Germinal center (tissue), 1 donor: ENCODE measurements at regions not wholly inside any gene's neighbourhood (a gene's known extent, or its start where the extent isn't known, plus 50 kb on each side); places are given as distances from the start of the nearest gene placed in this dataset.

Experiments
- DNase-seq: peaks from one replicate; pipeline ENCODE4 v3.0.0; 2012; ENCODE audit warnings: mixed read lengths, low spot score

- DNase-seq = no peak
Observed at GRCh38 chr14:62283837-62284236, 521.6 kb downstream of the SNAPC1 start.

DNA sequence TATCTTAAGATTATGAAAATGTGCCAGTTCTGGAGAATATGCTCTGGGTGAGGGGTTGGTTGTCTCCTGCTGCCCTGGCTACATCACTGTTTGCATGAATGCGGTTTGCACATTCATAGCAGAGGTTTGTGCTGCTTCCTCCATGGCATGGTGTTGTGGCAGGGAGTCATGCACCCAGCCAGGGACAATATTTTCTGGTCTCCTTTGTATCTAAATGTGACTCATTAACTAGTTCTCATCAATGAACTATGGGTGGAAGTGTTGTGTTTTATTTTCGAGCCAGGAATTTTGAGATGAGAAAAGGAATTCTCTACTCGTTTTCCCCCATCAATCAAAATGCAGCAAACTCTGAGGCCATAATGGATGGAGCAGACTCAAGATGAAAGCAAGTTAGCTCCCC lies 527.3 kb downstream of the SNAPC1 start:
- no peak for DNase-seq

- no peak for DNase-seq
Observed at GRCh38 chr14:62301080-62301479, 538.9 kb downstream of the SNAPC1 start.

GRCh38 chr14:62301911-62302310 lies 539.7 kb downstream of the SNAPC1 start:
- no peak for DNase-seq

GRCh38 chr14:62303437-62303836 lies 541.2 kb downstream of the SNAPC1 start:
- DNase-seq = no peak

DNA sequence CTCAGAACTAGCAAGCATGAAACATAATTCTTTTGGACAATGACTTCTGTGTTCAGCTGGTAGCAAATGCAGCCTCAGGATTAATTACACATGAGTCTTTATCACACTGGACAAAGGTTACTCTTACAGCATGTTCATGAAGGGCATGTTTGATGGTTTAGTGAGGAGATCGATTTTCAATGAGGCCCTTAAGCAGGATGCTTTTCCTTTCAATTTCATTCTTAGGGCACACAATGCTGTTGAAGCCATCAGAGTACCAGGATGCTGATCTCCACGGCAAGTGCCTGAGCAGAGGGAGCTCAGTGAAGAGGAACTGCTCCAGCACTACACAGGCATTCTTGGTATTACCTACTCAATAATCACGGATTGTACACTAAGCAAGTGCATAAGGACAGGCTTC lies 542.0 kb downstream of the SNAPC1 start:
- DNase-seq = no peak

GRCh38 chr14:62307844-62308243 lies 545.6 kb downstream of the SNAPC1 start:
- DNase-seq = no peak

- no peak for DNase-seq
Observed at GRCh38 chr14:62308316-62308715, 546.1 kb downstream of the SNAPC1 start.

DNA sequence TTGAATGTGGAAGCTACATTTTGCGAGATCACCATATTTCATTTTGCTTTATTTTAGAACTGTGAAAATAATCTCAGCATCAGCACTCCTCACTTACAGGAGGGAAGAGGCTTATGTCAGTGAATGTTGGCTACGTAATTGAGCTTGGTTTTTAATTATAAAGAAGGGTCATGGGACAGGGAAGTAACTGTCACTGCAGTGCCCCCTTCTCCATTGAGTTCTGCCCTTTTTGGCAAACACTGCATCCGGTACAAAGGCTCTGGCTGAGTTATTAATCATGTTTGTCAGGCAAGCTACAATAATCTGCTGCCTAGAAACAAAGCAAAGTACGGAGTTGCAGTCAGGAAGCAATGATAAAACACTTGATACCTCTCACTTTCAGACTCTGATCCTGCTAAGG lies 546.7 kb downstream of the SNAPC1 start:
- no peak for DNase-seq

DNA sequence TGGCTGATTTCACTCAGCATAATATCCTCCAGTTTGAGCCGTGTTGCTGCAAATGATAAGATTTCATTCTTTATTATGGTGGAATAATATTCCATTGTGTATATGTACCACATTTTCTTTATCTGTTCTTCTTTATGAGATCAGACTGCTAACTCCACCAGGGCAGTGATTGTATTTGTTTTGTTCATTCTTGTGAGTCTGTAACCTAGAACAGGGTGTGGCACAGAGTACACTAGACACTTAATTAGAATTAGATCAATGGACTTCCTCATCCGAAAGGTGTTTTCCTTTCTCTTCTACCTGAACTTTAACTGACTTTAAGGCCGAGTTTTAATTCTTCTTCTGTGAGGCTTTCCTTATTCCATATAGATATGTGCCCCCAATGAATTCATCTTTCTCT lies 551.0 kb downstream of the SNAPC1 start:
- DNase-seq = no peak

DNA sequence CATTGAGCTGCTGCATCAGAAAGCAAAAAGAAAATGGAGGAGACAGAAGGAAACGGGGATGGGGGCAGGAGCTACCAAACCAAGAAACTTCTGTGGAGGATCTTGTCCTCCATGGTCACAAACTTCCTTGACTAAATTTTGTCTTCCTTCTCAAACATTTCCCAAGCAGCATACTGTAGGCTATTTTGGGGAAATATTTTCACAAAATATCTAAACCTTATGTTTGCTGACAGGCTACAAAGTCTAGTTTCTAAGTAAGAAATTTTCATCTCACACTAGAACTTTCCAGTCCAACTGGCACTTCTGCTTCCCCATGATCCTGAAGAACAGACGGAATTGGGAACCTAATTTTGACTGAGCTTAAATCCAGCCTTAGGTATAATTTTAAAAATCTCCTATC lies 552.0 kb downstream of the SNAPC1 start:
- DNase-seq = no peak

- DNase-seq = no peak
Observed at GRCh38 chr14:62314871-62315270, 552.7 kb downstream of the SNAPC1 start.

DNA sequence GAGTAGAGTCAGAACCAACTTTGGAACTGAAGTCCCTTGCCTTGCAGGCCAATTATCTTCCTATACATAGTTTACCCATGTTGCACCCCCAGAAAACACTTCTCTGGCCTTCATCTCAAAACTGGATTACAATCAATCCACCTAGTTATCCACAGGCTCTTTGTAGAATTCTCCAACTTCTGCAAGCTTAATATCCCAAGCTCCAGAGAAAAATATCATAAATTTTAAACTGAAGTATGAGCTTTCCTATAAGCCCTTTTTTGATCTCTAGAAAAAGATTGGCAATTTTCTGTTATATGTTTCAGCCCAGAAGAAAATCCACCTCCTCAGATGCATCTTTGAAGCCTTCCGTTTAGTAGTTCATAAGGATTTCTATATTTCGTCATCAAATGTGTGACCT lies 553.4 kb downstream of the SNAPC1 start:
- DNase-seq = no peak

GRCh38 chr14:62322216-62322615 lies 560.0 kb downstream of the SNAPC1 start:
- no peak for DNase-seq

DNA sequence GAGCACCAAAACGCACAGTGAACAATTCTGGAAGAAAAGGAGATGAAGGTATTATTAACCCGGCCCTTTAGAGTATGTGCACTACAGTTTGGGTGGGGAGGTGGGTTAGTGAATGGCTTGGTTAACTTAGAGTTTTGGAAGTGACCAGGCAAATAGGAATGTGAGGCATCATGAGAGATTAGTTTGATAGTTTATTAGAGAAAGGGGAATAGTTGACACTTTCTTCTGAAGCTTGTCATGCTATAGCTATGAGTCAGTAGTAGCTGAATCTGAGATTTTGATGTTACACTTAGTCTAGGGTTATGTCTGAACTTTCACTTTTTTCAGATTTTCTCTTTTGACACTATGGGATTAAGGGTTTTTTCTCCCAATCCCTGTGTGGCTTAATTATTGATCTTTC lies 567.2 kb downstream of the SNAPC1 start:
- DNase-seq = no peak

DNA sequence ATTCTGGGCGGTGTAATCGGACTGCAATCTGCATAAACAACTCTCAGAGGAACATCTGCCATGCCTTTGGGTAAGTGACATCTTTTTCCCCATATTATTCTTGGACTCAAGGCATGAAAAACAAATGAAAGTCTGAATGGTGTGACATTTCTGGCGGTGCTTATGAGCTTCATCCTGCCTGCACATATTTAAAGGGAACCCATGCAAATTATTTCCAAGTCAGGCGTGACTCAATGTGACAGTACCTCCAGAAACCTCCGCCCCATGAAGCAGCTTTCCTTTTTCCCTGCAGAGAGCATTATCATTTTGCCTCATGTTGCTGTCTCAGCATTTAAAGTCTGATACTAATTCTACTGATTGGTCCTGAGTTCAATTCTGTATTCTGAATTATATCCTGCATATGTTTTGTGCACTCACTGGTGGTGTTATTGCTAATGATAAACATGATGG lies 585.4 kb downstream of the SNAPC1 start:
- no peak for DNase-seq

DNA sequence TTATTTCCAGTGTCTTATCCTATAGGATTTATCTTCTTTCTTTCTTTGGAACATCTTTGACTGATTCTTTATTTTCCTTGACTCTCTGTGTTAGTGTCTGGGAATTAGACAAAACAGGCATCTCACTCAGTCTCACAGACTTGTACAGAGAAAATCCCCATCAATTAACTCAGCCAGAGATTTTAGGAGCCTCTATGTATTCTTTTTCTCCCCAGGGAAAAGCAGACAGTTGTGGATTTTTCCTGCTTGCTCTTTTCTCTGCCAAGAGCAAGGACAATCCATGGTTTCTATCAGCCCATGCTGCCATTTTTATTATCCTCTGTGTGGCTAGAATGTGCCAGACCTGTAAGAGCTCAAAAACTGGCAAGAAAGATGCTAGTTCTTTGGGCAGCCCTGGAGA lies 595.1 kb downstream of the SNAPC1 start:
- no peak for DNase-seq

DNA sequence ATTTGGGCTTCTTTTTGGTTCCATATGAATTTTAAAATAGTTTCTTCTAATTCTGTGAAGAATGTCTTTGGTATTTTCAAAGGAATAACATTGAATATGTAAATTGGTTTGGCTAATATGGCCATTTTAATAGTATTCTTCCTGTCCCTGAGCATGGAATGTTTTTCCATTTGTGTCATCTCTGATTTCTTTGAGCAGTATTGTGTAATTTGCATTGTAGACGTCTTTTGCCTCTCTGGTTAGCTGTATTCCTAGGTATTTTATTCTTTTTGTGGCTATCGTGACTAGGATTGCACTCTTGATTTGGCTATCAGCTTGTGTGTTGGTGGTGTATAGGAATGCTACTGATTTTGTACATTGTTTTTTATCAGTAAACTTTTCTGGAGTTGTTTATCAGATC lies 601.9 kb downstream of the SNAPC1 start:
- no peak for DNase-seq

- DNase-seq = no peak
Observed at GRCh38 chr14:62364800-62365280, 602.6 kb downstream of the SNAPC1 start.

GRCh38 chr14:62369919-62370560 lies 607.8 kb downstream of the SNAPC1 start:
- no peak for DNase-seq

DNA sequence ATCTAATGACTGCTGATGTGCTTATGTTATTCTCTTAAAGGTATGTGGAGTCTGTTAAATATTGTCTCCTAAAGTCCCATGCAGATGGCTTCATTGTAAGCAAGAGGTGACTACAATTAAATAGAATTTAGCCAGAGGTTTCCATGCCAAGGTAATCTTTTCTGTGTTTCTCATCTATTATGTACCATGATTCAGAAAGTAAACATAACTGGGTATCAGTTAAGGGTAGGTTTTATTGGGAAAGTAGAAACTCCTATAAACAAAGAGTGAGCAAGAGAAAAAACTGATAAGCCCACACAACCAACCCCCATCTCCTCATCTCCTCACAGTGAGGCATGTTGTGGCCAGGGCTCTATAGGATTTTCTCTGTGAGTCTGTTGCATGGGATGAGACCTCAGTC lies 611.7 kb downstream of the SNAPC1 start:
- no peak for DNase-seq

DNA sequence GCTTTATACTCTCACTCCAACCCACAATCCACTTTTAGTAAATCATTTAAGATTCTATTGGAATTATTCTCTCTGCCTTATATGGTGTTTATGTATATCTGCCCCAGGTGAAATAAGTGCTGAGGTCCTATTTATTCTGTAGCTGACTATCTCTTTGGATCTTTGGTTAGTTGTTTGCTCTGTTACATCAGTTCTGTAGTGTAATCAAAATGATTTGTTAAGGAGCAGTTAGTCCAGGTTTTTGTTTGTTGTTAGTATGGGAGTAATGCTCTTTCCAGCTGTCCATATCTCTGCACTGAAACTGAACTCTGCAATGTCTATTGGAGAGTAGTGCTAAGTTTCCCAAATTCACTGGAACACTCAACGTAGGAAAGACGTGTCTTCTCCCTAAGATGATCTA lies 615.8 kb downstream of the SNAPC1 start:
- no peak for DNase-seq

DNA sequence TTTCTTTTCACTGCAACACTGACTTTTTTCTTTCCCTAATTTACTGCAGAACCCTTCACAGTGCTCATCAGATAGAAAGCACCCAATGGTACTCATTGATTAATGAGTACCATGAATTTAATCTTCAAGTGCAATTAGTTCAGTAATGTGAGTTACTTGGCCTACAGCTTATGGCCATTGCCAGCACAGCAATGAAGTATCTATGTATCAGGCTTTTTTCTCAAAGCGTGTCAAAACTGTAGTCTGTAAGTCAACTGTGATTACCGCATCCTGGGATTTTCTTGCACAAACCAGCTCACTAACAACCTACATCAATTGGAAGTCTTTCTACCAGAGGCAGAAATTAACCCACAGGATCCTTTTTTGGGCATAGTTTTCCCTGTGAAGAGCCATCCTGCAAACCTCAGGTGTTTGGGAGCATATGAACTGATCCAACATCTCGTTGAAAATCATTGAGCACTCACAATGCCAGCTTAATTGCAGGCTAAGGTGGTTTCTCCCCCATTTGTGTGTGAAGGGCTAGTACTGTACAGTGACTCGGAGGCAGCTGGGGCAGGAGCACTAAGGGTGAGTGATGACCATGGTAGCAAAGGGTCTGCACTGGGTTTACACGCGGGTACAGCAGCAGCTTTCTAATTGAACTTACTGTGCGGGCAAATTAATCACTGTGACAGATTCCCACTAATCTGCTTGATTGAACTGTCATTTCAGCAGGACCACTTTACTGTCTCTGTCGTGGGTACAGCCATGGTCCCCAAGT lies 619.3 kb downstream of the SNAPC1 start:
- no peak for DNase-seq

DNA sequence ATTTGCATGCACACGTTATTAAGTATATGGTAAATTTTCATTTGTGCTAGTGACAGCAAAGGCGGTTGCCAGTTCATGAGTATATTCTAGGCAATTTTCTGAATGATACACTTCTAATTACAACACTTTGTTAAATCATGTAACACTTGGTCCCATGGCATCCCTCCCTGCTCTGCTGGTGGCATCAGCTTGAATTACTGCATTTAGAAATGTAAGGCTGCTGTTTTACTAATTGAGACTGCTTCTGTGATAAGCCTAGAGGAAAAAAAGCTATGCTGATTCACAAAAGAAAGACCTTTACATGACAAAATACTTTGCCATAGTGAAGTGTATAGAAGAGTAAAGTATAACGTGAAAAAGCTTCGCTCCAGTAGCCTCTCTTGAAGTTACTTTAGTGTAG lies 636.1 kb downstream of the KCNH5 start:
- DNase-seq = no peak
